ENCODE measurements at regions not wholly inside any gene's neighbourhood (a gene's known extent, or its start where the extent isn't known, plus 50 kb on each side); places are given as distances from the start of the nearest gene placed in this dataset.

- Histone ChIP-seq H3K4me3 (IDR thresholded peaks at IDR 0.05; ENCODE audit: insufficient read depth, low read depth, low read length) (no peak overlapping the region), H3K36me3 (ENCODE audit: insufficient read depth) (no peaks in the 10 kb centered on the region), H3K27ac (no peak overlapping the region), H4K20me1 (ENCODE audit: insufficient read depth) (no peaks in the 10 kb centered on the region), H3K9ac (no peak overlapping the region), H2AFZ (ENCODE audit: low read depth) (no peak overlapping the region; the same call in 1 of the 2 replicates), H3K4me1 (ENCODE audit: low read depth, poor library complexity, severe bottlenecking) (no peaks in the 10 kb centered on the region), H3K27me3 (ENCODE audit: insufficient read depth, low read depth) (no peaks in the 10 kb centered on the region), H3K79me2 (ENCODE audit: insufficient read depth, low read depth) (no peaks in the 10 kb centered on the region), H3K4me2 (no peak overlapping the region)
- TF ChIP-seq CTCF (conservative IDR thresholded peaks at IDR 0.05; ENCODE audit: low read depth, low read length), result peak; percentile 80
Observed at GRCh38 chr11:27183672-27184457, 143.2 kb downstream of the BBOX1 start.

- Histone ChIP-seq H3K4me2 (no peak overlapping the region), H3K4me1 (ENCODE audit: low read depth, poor library complexity, severe bottlenecking) (no peaks in the 10 kb centered on the region), H3K27me3 (ENCODE audit: insufficient read depth, low read depth) (no peaks in the 10 kb centered on the region), H3K27ac (no peak overlapping the region), H3K4me3 (IDR thresholded peaks at IDR 0.05; ENCODE audit: insufficient read depth, low read depth, low read length) (no peak overlapping the region), H3K9ac (no peak overlapping the region), H3K36me3 (ENCODE audit: insufficient read depth) (no peaks in the 10 kb centered on the region), H2AFZ (ENCODE audit: low read depth) (no peak overlapping the region), H3K79me2 (ENCODE audit: insufficient read depth, low read depth) (no peaks in the 10 kb centered on the region), H4K20me1 (ENCODE audit: insufficient read depth) (no peaks in the 10 kb centered on the region)
- no peak for TF ChIP-seq CTCF (conservative IDR thresholded peaks at IDR 0.05; ENCODE audit: low read depth, low read length)
Observed at GRCh38 chr11:27179334-27179733, 138.7 kb downstream of the BBOX1 start.

- H3K27ac ChIP-seq, result no peak overlapping the region
- no peak overlapping the region for H3K4me3 ChIP-seq (IDR thresholded peaks at IDR 0.05; ENCODE audit: insufficient read depth, low read depth, low read length)
- no peaks in the 10 kb centered on the region for H4K20me1 ChIP-seq (ENCODE audit: insufficient read depth)
- no peaks in the 10 kb centered on the region for H3K79me2 ChIP-seq (ENCODE audit: insufficient read depth, low read depth)
- H3K36me3 ChIP-seq (ENCODE audit: insufficient read depth), result no peaks in the 10 kb centered on the region
- H3K4me2 ChIP-seq, result no peak overlapping the region
- no peak for TF ChIP-seq CTCF (conservative IDR thresholded peaks at IDR 0.05; ENCODE audit: low read depth, low read length)
- H3K4me1 ChIP-seq (ENCODE audit: low read depth, poor library complexity, severe bottlenecking), result no peaks in the 10 kb centered on the region
- H3K9ac ChIP-seq, result no peak overlapping the region
- no peak overlapping the region for H2AFZ ChIP-seq (ENCODE audit: low read depth)
- H3K27me3 ChIP-seq (ENCODE audit: insufficient read depth, low read depth), result no peaks in the 10 kb centered on the region
Observed at GRCh38 chr11:27178859-27179258, 138.2 kb downstream of the BBOX1 start.

All from KMS-11 (cell line).